ENCODE measurements at regions not wholly inside any gene's neighbourhood (a gene's known extent, or its start where the extent isn't known, plus 50 kb on each side); places are given as distances from the start of the nearest gene placed in this dataset.

- Histone ChIP-seq H3K27me3 (ENCODE audit: control insufficient read depth, insufficient read depth, low read length) (no peaks in the 10 kb centered on the region), H3K4me3 (ENCODE audit: low read depth, low read length) (peak overlapping the region; percentile 47), H3K36me3 (ENCODE audit: control insufficient read depth, insufficient read depth, low read length) (no peaks in the 10 kb centered on the region)
- POLR2A ChIA-PET = interaction anchor here (0.6 kb wide), 2 partner anchors 162 to 685 kb away, joined by 3 to 6 read pairs; no protein-coding TSS in a partner anchor
- no peak for DNase-seq (ENCODE audit: low read depth)
- no peak for TF ChIP-seq CTCF (IDR thresholded peaks at IDR 0.05; ENCODE audit: insufficient read depth, low read depth, low read length)
- CTCF ChIA-PET = no interaction called here
Observed at GRCh38 chr12:4164188-4164558, 109.4 kb upstream of the CCND2 start.

GRCh38 chr12:4161718-4162117 is 111.8 kb upstream of the CCND2 start:
- CTCF ChIA-PET = no interaction called here
- POLR2A ChIA-PET = no interaction called here
- H3K36me3 ChIP-seq (ENCODE audit: control insufficient read depth, insufficient read depth, low read length) = no peaks in the 10 kb centered on the region
- no peak for TF ChIP-seq CTCF (IDR thresholded peaks at IDR 0.05; ENCODE audit: insufficient read depth, low read depth, low read length)
- DNase-seq (ENCODE audit: low read depth) = no peak
- no peaks in the 10 kb centered on the region for H3K27me3 ChIP-seq (ENCODE audit: control insufficient read depth, insufficient read depth, low read length)
- H3K4me3 ChIP-seq (ENCODE audit: low read depth, low read length) = no peak overlapping the region

- POLR2A ChIA-PET = interaction anchor here (0.6 kb wide), 1 partner anchor 8 kb away, joined by 3 read pairs; no protein-coding TSS in a partner anchor
- Histone ChIP-seq H3K27me3 (ENCODE audit: control insufficient read depth, insufficient read depth, low read length) (no peaks in the 10 kb centered on the region), H3K36me3 (ENCODE audit: control insufficient read depth, insufficient read depth, low read length) (no peaks in the 10 kb centered on the region), H3K4me3 (ENCODE audit: low read depth, low read length) (no peak overlapping the region)
- TF ChIP-seq CTCF (IDR thresholded peaks at IDR 0.05; ENCODE audit: insufficient read depth, low read depth, low read length) = no peak
- no peak for DNase-seq (ENCODE audit: low read depth)
- CTCF ChIA-PET = interaction anchor here (1.0 kb wide), 1 partner anchor 10 kb away, joined by 4 read pairs; no protein-coding TSS in a partner anchor
Observed at GRCh38 chr12:4160314-4161040, 113.1 kb upstream of the CCND2 start.

- Histone ChIP-seq H3K27me3 (ENCODE audit: control insufficient read depth, insufficient read depth, low read length) (no peaks in the 10 kb centered on the region), H3K36me3 (ENCODE audit: control insufficient read depth, insufficient read depth, low read length) (no peaks in the 10 kb centered on the region), H3K4me3 (ENCODE audit: low read depth, low read length) (no peak overlapping the region)
- CTCF ChIA-PET = interaction anchor here (1.0 kb wide), 1 partner anchor 10 kb away, joined by 4 read pairs; no protein-coding TSS in a partner anchor
- TF ChIP-seq CTCF (IDR thresholded peaks at IDR 0.05; ENCODE audit: insufficient read depth, low read depth, low read length) = no peak
- no peak for DNase-seq (ENCODE audit: low read depth)
- POLR2A ChIA-PET = interaction anchor here (0.6 kb wide), 1 partner anchor 7 kb away, joined by 3 read pairs; no protein-coding TSS in a partner anchor
Observed at GRCh38 chr12:4159851-4160250, 113.7 kb upstream of the CCND2 start.

- TF ChIP-seq CTCF (IDR thresholded peaks at IDR 0.05; ENCODE audit: insufficient read depth, low read depth, low read length) = no peak
- Histone ChIP-seq H3K27me3 (ENCODE audit: control insufficient read depth, insufficient read depth, low read length) (no peaks in the 10 kb centered on the region), H3K4me3 (ENCODE audit: low read depth, low read length) (no peak overlapping the region), H3K36me3 (ENCODE audit: control insufficient read depth, insufficient read depth, low read length) (no peaks in the 10 kb centered on the region)
- CTCF ChIA-PET = no interaction called here
- DNase-seq (ENCODE audit: low read depth) = no peak
- POLR2A ChIA-PET = no interaction called here
Observed at GRCh38 chr12:4158306-4158705, 115.3 kb upstream of the CCND2 start.
